Peyer's patch (tissue), 4 donors: ENCODE measurements at regions not wholly inside any gene's neighbourhood (a gene's known extent, or its start where the extent isn't known, plus 50 kb on each side); places are given as distances from the start of the nearest gene placed in this dataset.

ENCODE experiments used
- CTCF ChIP-seq, 6 experiments: fragments of 450-650 bp in 4 of 6; fragments of 200-600 bp in 2 of 6; sonication (generic) in 1 of 6; IDR thresholded peaks; one replicate each; pipeline ENCODE4 v1.5.1; 2017 to 2019; ENCODE audit warnings: antibody characterized with exemption in 6 of 6, mild to moderate bottlenecking in 3 of 6, moderate library complexity in 1 of 6
- POLR2A ChIP-seq, 2 donors: fragments of 450-650 bp; IDR thresholded peaks; one replicate each; pipeline ENCODE4 v1.5.1; 2017; ENCODE audit warnings: antibody characterized with exemption in 2 of 2, mild to moderate bottlenecking in 2 of 2, moderate library complexity in 2 of 2

DNA sequence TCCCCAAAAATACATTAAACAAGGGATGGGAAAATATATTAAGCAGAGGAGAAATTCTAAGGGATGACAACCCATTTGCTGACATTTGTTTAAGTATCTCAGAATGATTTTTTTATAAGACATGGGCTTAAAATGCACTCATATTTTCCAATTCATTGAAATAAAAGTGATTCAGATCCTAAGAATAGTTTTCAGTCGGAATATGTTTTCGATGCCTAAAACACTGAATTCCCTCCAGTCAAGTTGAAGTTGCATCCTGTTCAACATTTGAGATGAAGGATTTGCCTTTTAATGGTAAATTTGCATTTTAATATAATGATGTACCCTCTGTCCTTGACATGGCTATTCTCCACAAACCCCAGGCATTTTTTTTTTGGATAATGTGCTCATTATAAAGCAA, 79.3 kb downstream of the PTCHD4 start:
- TF ChIP-seq POLR2A (IDR thresholded peaks at IDR 0.05) (no peak), CTCF (IDR thresholded peaks at IDR 0.05) (no peak)
